H1 (cell line): ENCODE measurements at regions not wholly inside any gene's neighbourhood (a gene's known extent, or its start where the extent isn't known, plus 50 kb on each side); places are given as distances from the start of the nearest gene placed in this dataset.

Experiments used
- SAP30 ChIP-seq: fragments of 300-600 bp; sonication (generic); IDR thresholded peaks from 2 replicates; pipeline ENCODE4 v1.7.1; 2012; ENCODE audit warnings: low read length, moderate library complexity, mild to moderate bottlenecking, inconsistent platforms; ENCODE audit not compliant: insufficient read depth, insufficient replicate concordance
- TEAD4 ChIP-seq: IDR thresholded peaks from 2 replicates; pipeline ENCODE4 v1.6.1; 2012; ENCODE audit warnings: low read depth, low read length, inconsistent platforms, mixed read lengths
- USF2 ChIP-seq: IDR thresholded peaks from 2 replicates; pipeline ENCODE4 v1.6.1; 2011; ENCODE audit warnings: low read length, improper control_type of control experiment

- no peak for TF ChIP-seq TEAD4
- no peak for TF ChIP-seq SAP30
- no peak for TF ChIP-seq USF2
These were observed 373.4 kb downstream of the CNTNAP4 start (continued) for GRCh38 chr16:76650582-76650981.
